WTC11 (cell line): ENCODE measurements at regions not wholly inside any gene's neighbourhood (a gene's known extent, or its start where the extent isn't known, plus 50 kb on each side); places are given as distances from the start of the nearest gene placed in this dataset.
"Not testable (repeated sequence)": the region's sequence is repeated elsewhere in the genome, so short reads cannot be mapped to it uniquely, and the experiment has no call there.

Source experiments
- ATAC-seq: fragments of 200-7000 bp; cut with Tn5 transposase; 2 replicates; pipeline ENCODE4 v1.10.0; 2021; ENCODE audit warnings: mild to moderate bottlenecking, moderate library complexity
- CTCF ChIA-PET: fragments of 300-600 bp; sonication (Branson Sonifier 250); formaldehyde crosslinking; loops from one replicate; lab custom pipeline; 2021; ENCODE audit warnings: antibody characterized with exemption; lab: Charles Lee
- POLR2A ChIA-PET: fragments of 350-600 bp; sonication (Branson Sonifier 250); formaldehyde crosslinking; loops from one replicate; lab custom pipeline; 2021; ENCODE audit warnings: antibody characterized with exemption; lab: Charles Lee
- DNase-seq: peaks from one replicate; pipeline ENCODE4 v3.0.0; 2021; ENCODE audit warnings: low spot score
- H3K27ac Mint-ChIP-seq: 2 replicates; pipeline ENCODE4 v1.8.0; 2021; ENCODE audit warnings: mixed read lengths
- H3K27me3 Mint-ChIP-seq: 2 replicates; pipeline ENCODE4 v1.8.0; 2021; ENCODE audit warnings: low read depth, mild to moderate bottlenecking, moderate library complexity, mixed read lengths
- H3K36me3 Mint-ChIP-seq: 2 replicates; pipeline ENCODE4 v1.8.0; 2021; ENCODE audit warnings: mixed read lengths
- H3K4me1 Mint-ChIP-seq: 2 replicates; pipeline ENCODE4 v1.8.0; 2022; ENCODE audit warnings: mixed read lengths
- H3K4me3 Mint-ChIP-seq: 2 replicates; pipeline ENCODE4 v1.8.0; 2021; ENCODE audit warnings: mild to moderate bottlenecking, moderate library complexity, mixed read lengths
- H3K9me3 Mint-ChIP-seq: 2 replicates; pipeline ENCODE4 v1.8.0; 2021; ENCODE audit warnings: mixed read lengths
- AR ChIP-seq: fragments of 250-450 bp; sonication (Bioruptor Pico); IDR thresholded peaks from 2 replicates; pipeline ENCODE4 v1.9.0; 2021; ENCODE audit warnings: mild to moderate bottlenecking
- ARID4B ChIP-seq: sonication (generic); formaldehyde crosslinking; IDR thresholded peaks from 2 replicates; pipeline ENCODE4 v1.8.0; 2023; ENCODE audit warnings: missing genetic modification reagents, mild to moderate bottlenecking, borderline replicate concordance
- CREM ChIP-seq: sonication (generic); formaldehyde crosslinking; IDR thresholded peaks from 2 replicates; pipeline ENCODE4 v1.8.1; 2022; ENCODE audit warnings: mild to moderate bottlenecking, missing genetic modification reagents, moderate library complexity
- ESRRA ChIP-seq: sonication (generic); formaldehyde crosslinking; IDR thresholded peaks from 2 replicates; pipeline ENCODE4 v1.8.1; 2022; ENCODE audit warnings: mild to moderate bottlenecking, missing genetic modification reagents, borderline replicate concordance
- ETV6 ChIP-seq: sonication (generic); formaldehyde crosslinking; IDR thresholded peaks from 2 replicates; pipeline ENCODE4 v1.8.1; 2022; ENCODE audit warnings: mild to moderate bottlenecking, missing genetic modification reagents
- FOXJ3 ChIP-seq: sonication (generic); formaldehyde crosslinking; IDR thresholded peaks from 2 replicates; pipeline ENCODE4 v1.9.0; 2021; ENCODE audit warnings: missing genetic modification reagents, mild to moderate bottlenecking, borderline replicate concordance
- MAX ChIP-seq: sonication (generic); formaldehyde crosslinking; IDR thresholded peaks from 2 replicates; pipeline ENCODE4 v1.8.0; 2022; ENCODE audit warnings: mild to moderate bottlenecking, missing genetic modification reagents
- NFYB ChIP-seq: sonication (generic); formaldehyde crosslinking; conservative IDR thresholded peaks from 2 replicates; pipeline ENCODE4 v1.8.0; 2022; ENCODE audit warnings: low read depth, missing genetic modification reagents
- NR1H2 ChIP-seq: sonication (generic); formaldehyde crosslinking; IDR thresholded peaks from 2 replicates; pipeline ENCODE4 v1.9.0; 2021; ENCODE audit warnings: mild to moderate bottlenecking, moderate library complexity, missing genetic modification reagents
- SMAD4 ChIP-seq: sonication (generic); formaldehyde crosslinking; IDR thresholded peaks from 2 replicates; pipeline ENCODE4 v1.8.0; 2022; ENCODE audit warnings: mild to moderate bottlenecking, missing genetic modification reagents
- TEAD1 ChIP-seq: sonication (generic); formaldehyde crosslinking; IDR thresholded peaks from 2 replicates; pipeline ENCODE4 v1.8.0; 2022; ENCODE audit warnings: mild to moderate bottlenecking, missing genetic modification reagents
- USF1 ChIP-seq: sonication (generic); formaldehyde crosslinking; IDR thresholded peaks from 2 replicates; pipeline ENCODE4 v1.8.0; 2022; ENCODE audit warnings: mild to moderate bottlenecking, missing genetic modification reagents
- ZNF219 ChIP-seq: sonication (generic); formaldehyde crosslinking; IDR thresholded peaks from 2 replicates; pipeline ENCODE4 v1.8.0; 2023; ENCODE audit warnings: missing genetic modification reagents, mild to moderate bottlenecking, borderline replicate concordance
- ZNF396 ChIP-seq: fragments of 250-450 bp; sonication (Bioruptor Pico); IDR thresholded peaks from 2 replicates; pipeline ENCODE4 v1.8.0; 2021; ENCODE audit warnings: mild to moderate bottlenecking, moderate library complexity, borderline replicate concordance

GRCh38 chr10:46175831-46176230 is 111.0 kb upstream of the ANTXRL start:
- Mint-ChIP-seq H3K36me3 (no peaks in the 10 kb centered on the region), H3K9me3 (peaks cover 1% of the 10 kb centered on the region), H3K4me3 (no peak overlapping the region), H3K4me1 (peaks cover 20% of the 10 kb centered on the region), H3K27me3 (no peaks in the 10 kb centered on the region), H3K27ac (no peak overlapping the region; the same call in 1 of the 2 replicates)
- ATAC-seq (no peak), DNase-seq (no peak)
- ChIA-PET POLR2A (no interaction called here), CTCF (interaction anchor here (1.0 to 1.2 kb wide), 2 partner anchors 53 to 147 kb away, joined by 3 to 4 read pairs; no protein-coding TSS in a partner anchor)
- TF ChIP-seq MAX (CRISPR knock-in tag) (no peak), CREM (CRISPR knock-in tag) (no peak), TEAD1 (CRISPR knock-in tag) (no peak), ZNF219 (CRISPR knock-in tag) (no peak), ZNF396 (CRISPR knock-in tag) (no peak), NR1H2 (CRISPR knock-in tag) (no peak), SMAD4 (CRISPR knock-in tag) (no peak), ETV6 (CRISPR knock-in tag) (no peak), NFYB (CRISPR knock-in tag) (no peak), ESRRA (CRISPR knock-in tag) (no peak), AR (CRISPR knock-in tag) (no peak), ARID4B (CRISPR knock-in tag) (no peak)

GRCh38 chr10:46187431-46187830 is 99.4 kb upstream of the ANTXRL start:
- CTCF ChIA-PET, H3K27me3 Mint-ChIP-seq, H3K9me3 Mint-ChIP-seq, H3K4me3 Mint-ChIP-seq, H3K27ac Mint-ChIP-seq, DNase-seq, H3K36me3 Mint-ChIP-seq, H3K4me1 Mint-ChIP-seq, ATAC-seq, POLR2A ChIA-PET: not testable (repeated sequence)

GRCh38 chr10:46197050-46197449 is 89.7 kb upstream of the ANTXRL start:
- POLR2A ChIA-PET: no interaction called here
- CTCF ChIA-PET: no interaction called here
- ATAC-seq (no peak), DNase-seq (no peak)
- no peaks in the 10 kb centered on the region for H3K4me1 Mint-ChIP-seq
- H3K27me3 Mint-ChIP-seq: no peaks in the 10 kb centered on the region
- peaks cover 4% of the 10 kb centered on the region; the same call in 1 of the 2 replicates for H3K9me3 Mint-ChIP-seq
- no peaks in the 10 kb centered on the region for H3K36me3 Mint-ChIP-seq
- TF ChIP-seq ETV6 (CRISPR knock-in tag) (no peak), FOXJ3 (CRISPR knock-in tag) (no peak), USF1 (CRISPR knock-in tag) (no peak)
- TF ChIP-seq, all 79 proteins: peak for 0
- Mint-ChIP-seq H3K4me3 (no peak overlapping the region), H3K27ac (no peak overlapping the region)
